RCC 7860 (cell line): ENCODE measurements at regions not wholly inside any gene's neighbourhood (a gene's known extent, or its start where the extent isn't known, plus 50 kb on each side); places are given as distances from the start of the nearest gene placed in this dataset.
"Not testable (repeated sequence)": the region's sequence is repeated elsewhere in the genome, so short reads cannot be mapped to it uniquely, and the experiment has no call there.

Experiments used
- DNase-seq: peaks from one replicate; pipeline ENCODE4 v3.0.0-alpha.2; 2015; ENCODE audit warnings: low spot score
- FAIRE-seq: peaks from 2 replicates; lab custom pipeline; 2012; peaks lifted over from hg19 to GRCh38; lab: Jason Lieb, UNC

DNA sequence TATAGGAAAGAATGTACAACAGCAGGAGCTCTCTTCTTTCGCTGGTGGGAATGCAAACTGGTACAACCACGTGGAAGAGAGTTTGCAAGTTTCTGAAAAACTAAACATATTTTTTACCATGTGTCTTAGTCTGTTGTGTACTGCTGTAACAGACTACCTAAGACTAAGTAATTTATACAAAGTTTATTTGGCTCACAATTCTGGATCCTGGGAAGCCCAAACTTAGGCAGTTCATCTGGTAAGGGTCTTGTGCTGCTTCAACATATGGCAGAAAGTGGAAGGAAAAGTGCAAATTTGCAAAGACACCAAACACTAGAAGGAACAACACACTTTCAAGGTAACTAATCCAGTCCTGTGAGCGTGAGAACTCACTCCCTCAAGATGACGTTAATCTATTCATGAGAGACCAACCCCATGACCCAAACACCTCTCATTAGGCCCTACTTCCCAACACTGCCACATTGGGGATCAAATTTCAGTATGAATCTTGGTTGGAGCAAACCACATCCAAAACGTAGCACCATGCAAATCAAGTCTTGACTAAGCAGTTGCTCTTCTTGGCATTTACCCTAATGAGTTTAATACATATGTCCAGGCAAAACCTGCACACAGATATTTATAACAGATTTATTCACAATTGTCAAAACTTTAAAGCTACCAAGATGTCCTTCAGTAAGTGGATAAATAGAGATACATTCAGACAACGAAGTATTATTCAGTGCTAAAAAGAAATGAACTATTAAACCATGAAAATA lies 481.9 kb upstream of the FOXG1 start:
- DNase-seq (no peak), FAIRE-seq (no peak)

DNA sequence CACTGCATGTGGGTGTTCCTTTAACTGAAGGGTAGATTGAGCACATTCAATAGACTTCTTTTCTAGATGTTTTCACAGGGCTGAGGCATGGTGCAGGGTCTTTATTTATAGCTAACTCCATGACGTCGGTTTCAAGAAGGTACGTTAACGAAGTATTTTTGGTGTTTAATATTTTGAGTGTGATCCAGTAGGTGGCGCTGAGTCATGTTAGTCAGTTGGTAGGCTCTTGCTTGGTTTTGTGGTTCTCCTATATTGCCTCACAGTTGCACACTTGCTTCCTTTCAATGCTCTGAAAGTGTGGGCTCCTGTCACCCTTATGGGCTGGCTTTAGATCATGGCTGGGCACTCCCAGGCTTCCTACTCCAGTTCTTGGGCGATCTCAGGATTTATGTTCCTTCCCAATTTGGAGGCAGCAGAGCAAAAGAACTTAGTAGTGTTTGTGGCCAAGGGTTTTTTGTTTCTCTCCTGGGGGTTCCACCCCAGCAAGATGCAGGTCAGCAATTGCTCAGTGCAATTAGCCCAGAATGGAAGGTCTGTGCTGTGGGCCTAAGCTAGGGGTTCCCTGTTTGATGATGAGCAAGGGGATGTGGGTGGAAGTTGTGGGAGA lies 471.6 kb upstream of the FOXG1 start:
- peak; percentile 5 for DNase-seq
- FAIRE-seq = no peak

DNA sequence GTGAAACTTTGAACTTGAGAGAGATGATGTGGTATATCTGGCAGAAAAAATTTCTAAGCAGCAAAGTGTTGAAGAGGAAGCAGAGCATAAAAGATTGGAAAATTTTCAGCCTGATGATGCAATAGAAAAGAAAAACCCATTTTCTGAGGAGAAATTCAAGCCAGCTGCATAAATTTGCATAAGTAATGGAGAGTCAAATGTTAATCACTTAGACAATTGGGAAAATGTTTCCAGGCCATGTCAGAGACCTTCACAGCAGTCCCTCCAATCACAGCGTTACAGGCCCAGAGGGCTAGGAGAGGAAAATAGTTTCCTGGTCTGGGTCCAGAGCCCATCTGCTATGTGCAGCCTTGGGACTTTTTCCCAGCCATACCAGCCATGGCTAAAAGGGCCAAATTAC lies 469.0 kb upstream of the FOXG1 start:
- no peak for DNase-seq
- FAIRE-seq = no peak

DNA sequence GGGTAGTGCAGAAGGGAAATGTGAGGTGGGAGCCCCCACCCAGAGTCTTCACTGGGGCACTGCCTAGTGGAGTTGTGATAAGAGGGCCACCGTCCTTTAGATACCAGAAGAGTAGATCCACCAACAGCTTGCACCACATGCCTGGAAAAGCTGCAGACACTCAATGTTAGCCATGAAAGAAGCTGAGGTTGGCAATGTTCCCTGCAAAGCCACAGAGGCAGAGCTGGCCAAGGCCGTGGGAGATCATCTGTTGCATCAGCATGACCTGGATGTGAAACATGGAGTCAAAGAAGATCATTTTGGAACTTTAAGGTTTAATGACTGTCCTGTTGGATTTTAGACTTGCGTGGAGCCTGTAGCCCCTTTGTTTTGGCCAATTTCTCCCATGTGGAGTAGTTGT lies 468.4 kb upstream of the FOXG1 start:
- no peak for DNase-seq
- no peak for FAIRE-seq

DNA sequence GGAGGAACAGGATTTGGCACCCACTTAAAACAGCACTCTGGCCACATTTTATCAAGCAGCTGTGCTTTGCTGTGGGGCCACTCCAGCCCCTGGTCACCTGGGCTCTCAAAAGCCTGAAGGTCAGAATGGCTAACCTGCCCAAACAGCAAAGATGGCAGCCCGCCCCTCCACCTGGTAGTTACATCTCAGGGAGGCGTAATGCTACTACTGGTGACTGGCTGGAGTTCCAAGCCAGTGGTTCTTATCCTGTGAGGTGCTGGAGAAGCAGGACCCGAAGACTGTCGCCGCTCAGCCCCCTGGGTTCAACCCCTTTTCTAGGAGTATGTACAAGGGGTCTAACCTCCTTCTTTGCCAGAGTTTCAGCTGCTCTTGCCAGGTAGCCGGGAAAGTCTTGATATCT lies 467.4 kb upstream of the FOXG1 start:
- no peak for FAIRE-seq

DNA sequence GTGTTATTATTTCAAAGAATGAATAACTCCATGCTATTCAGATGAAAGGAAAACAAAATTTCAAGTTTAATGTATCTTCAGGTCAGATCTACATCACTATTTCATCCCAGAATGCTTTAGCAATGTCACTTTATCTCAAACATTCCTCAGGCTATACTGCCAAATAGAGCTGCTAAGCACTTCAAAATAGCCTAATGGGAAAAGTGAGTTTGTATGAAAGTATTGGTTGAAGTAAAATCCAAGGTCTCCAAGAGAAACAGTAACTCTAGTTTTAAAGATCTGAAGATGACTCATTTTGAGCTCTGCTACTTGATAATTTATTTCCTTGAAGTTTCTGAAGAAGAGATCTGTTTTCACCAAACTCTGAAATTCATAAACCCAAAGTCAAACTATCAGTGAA lies 466.2 kb upstream of the FOXG1 start:
- DNase-seq = no peak
- FAIRE-seq = no peak

More for the DNA sequence above, 467.4 kb upstream of the FOXG1 start:
- DNase-seq = no peak

DNA sequence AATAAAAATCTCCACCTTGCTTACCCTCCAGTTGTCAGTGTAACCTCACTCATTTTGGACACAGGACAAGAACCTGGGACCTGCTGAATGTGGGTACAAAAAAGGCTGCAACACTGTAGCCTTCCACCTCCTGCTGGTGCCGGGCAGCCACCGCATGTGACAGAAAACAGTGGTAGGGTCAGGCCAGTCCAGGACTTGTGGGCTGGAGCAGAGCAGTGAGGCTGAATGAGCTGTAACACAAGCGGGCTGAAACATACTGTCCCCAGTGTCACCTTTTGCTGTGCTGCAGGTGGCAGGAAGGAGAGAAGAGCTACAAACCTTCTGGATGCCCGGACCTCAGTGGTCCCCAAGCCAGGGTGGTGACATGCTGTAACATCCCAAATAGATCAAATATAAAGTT lies 465.4 kb upstream of the FOXG1 start:
- no peak for FAIRE-seq

DNA sequence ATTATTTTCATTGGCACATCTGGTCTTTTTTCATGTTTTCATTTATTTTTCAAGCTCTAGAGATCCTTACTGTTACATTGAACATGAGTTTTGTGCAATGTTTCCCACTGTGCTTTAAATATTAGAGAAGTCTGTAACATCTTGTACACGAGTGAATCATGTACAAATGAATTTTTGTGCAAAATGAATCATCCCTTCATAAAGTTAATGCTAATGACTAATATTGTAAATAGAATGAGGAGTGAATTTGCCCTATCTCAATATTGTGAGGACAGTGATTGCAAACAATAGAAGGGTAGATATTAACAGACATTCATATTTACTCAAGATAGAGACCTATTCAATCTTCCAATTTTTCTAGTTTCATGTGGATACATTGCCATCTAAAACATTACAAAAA lies 463.3 kb upstream of the FOXG1 start:
- no peak for FAIRE-seq
- no peak for DNase-seq

More for the DNA sequence above, 465.4 kb upstream of the FOXG1 start:
- no peak for DNase-seq

DNA sequence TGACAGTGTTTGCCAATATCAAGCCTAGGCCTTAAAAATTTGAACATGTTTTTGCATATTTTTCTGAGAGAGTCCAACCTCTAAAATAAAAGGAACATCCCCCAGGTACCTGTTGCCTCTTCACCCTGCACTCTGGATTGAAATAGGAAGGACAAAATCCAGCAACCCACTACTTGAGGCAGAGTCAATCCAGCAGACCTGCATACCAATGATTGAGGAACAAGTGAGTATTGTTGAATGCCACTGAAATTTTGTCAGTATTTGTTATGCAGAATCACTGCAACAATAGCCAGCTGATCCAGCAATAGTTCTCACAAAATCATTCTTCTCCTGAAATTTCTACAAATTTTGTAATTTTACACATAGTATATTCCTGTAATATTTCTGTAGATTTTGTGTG lies 460.6 kb upstream of the FOXG1 start:
- DNase-seq = no peak
- FAIRE-seq = no peak

DNA sequence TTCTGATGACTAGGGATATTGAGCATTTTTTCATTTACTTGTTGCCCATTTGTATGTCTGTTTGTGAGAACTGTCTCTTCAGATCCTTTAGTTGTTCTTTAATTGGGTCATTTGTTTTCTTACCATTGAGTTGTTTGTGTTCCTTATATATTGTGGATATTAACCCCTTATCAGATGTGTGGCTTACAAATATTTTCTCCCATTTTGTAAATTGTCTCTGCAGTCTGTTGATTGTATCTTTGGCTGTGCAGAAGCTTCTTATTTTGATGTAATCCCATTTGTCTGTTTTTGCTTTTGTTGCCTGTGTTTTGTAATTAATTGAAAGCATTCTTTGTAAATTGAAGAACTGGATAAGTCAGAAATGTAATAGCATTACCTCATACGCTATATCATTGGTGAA lies 459.1 kb upstream of the FOXG1 start:
- DNase-seq = no peak
- FAIRE-seq = no peak

DNA sequence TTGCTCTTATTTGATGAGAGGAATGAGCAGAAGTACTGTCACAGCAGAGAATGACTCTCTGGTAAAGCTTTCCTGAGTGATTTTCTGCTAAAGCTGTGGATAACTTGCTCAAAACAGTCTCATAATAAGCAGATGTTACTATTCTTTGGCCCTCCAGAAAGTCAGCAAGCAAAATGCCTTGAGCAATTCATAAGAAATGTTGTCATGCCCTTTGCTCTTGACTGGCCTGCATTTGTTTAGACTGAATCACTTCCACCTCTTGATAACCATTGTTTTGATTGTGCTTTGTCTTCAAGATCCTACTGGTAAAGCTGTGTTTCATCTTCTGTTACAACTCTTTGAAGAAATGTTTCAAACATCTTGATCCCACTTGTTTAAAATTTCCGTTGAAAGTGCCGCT lies 457.9 kb upstream of the FOXG1 start:
- FAIRE-seq (no peak), DNase-seq (no peak)

DNA sequence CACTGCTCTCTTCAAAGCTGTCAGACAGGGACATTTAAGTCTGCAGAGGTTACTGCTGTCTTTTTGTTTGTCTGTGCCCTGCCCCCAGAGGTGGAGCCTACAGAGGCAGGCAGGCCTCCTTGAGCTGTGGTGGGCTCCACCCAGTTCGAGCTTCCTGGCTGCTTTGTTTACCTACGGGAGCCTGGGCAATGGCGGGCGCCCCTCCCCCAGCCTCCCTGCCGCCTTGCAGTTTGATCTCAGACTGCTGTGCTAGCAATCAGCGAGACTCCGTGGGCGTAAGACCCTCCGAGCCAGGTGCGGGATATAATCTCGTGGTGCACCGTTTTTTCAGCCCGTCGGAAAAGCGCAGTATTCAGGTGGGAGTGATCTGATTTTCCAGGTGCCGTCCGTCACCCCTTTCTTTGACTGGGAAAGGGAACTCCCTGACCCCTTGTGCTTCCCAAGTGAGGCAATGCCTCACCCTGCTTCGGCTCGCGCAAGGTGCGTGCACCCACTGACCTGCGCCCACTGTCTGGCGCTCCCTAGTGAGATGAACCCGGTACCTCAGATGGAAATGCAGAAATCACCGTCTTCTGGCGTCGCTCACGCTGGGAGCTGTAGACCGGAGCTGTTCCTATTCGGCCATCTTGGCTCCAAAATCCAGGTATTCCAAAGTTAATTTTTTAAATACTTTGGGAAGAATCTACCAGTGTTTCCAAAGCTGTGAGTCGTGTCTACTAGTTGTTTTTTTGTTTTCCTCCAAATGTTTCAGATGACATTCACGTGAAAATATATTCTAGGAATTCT lies 448.5 kb upstream of the FOXG1 start:
- not testable (repeated sequence) for FAIRE-seq, DNase-seq

DNA sequence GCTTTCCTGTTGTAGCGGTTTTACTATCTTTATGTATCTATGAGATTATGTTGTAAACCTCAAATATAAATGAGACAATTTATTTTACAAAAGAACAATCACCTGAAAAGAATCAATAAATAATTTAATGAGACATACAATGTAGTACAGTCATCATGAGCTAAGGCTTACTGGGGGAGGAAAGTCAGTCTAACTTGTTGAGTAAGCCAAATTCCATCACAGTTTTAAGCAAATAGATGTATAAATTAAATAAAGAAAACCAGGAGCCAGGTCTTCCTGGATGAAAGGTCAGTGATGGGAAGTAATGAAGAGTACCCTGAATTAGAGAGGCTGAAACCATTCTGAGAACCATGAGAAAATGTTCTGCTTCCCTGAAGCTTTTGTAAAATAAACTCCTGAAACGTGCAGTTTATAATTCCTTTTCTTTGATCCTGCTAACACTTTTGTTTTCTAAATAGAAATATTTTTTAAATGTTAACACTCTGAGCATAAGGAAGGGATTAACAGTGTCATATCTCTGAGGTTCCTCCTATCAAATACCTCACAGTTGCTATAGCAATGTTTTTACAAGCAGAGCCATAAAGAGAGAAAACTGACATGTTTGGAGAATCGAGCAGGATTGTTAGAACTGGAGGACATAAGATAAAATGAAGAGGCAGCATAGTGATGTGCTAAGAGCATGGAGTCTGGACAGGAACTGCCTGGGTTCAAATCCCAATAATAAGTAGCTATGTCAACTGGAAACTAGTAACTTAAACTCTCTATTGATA lies 444.9 kb upstream of the FOXG1 start:
- no peak for FAIRE-seq
- DNase-seq = no peak

DNA sequence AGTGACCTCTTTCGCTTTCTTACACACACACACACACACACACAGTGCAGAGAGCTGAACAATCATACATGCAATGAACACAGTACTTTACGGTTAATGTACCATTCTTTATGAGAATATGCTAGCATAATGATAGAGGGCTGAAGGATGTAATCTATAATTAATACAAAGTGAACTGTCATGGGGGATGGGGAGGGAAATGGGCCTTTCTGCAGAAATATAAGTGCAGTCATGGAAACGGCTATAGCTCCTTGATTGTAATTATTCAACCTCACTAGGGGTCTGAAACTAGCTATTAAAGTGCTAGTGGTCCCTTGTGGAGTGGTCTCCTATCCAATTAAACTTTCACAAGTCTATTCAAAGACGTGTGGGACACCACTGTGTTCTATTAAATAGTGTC lies 443.2 kb upstream of the FOXG1 start:
- no peak for DNase-seq
- FAIRE-seq = no peak

DNA sequence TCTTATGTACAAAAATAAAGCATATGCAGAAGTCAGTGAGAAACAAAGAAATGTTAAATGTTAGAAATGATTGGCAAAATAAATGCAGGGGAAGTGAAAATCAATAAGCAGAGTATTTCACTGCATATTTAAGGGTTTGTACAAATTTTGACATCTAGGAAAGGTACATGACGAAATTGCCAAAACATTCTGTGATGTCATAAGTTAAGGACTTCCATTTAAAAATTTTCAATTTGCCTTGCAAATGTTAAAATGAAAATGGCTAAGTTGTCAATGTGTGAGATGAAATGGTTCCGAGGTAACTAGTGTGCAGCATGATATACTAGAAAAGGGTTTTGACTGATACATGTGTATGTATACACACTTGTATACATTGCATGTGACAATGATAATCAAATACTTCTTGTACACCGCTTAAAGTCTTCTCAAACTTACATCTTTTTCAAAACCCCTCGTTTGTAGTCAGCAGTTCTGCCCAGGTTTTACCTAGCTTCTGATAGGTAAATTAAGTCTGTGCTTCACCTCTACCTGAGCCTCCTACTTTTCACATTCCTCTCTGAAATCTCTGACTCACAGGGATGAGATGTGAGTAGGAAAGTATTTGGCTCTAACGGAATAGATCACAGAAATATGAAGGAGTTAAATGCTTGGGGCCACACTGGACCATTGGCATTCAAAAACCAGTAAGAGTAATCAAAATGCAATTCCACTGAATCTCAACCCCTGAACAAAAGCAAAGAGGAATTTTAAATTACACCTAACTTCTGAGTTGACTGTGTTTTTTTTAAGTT lies 442.4 kb upstream of the FOXG1 start:
- DNase-seq = no peak
- FAIRE-seq = no peak

DNA sequence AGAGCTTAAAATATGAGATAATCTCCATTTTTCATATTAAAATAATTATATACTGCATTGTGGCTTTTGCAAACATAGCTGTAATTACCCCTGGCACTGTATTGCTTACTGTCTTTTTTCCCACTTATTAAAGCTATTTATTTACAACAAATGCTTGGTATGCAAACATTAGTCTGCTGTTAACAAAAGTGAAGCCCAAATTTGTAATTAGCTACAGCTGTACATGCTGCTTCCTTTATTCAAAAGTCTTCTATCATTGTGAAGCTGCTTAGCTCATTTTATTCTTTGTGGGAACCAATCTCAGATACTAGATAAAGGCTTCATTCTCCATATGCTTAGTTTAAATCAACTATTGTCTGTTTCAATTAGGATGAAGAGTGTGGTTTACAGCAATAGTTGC lies 425.8 kb upstream of the FOXG1 start:
- FAIRE-seq (no peak), DNase-seq (no peak)

DNA sequence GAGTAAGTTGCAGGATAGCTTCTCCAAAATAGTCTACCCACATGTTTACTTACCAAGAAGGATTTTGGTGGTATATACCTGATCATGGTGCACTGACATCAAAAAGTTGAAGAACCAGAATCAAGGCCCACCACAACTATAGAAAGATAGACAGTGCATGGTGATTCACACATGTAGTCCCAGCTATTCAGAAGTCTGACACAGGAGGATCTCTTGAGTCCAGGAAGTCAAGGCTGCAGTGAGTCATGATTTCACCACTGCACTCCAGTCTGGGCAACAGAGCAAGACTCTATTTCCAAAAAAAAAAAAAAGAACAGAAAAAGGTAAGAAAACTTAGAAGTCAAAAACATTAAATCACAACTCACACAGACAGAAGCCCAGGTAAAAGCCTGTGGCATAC lies 422.2 kb upstream of the FOXG1 start:
- no peak for FAIRE-seq
- DNase-seq = no peak

DNA sequence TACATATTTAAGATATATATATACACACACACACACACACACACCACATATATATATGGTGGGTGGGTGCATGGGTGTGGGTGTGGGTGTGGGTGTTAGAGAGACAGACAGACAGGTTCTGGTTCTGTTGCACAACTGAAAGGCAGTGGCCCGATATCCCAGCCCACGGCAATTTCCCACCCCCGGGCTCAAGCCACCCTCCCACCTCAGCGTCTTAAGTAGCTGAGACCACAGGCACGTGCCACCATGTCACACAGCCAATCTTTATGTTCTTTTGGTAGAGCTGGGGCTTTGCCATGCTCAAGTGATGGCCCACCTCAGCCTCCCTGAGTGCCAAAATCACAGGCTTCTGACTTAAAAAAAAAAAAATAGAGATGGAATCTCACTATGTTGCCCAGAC lies 417.8 kb upstream of the FOXG1 start:
- DNase-seq (no peak), FAIRE-seq (no peak)

DNA sequence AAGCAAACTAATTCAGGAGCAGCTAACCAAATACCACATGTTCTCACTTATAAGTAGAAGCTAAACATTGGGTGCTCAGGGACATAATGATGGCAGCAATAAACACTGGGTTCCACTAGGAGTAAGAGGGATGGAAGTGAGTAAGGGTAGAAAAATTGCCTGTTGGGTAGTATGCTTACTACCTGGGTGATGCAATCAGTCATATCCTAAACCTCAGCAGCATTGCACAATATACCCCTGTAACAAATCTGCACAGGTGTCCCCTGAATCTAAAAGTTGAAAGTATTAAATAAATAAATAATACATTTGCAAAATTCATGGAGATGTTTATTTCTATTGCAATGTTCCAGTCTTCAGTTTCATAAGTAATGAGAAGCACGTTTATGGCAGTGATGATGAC lies 409.8 kb upstream of the FOXG1 start:
- no peak for FAIRE-seq

DNA sequence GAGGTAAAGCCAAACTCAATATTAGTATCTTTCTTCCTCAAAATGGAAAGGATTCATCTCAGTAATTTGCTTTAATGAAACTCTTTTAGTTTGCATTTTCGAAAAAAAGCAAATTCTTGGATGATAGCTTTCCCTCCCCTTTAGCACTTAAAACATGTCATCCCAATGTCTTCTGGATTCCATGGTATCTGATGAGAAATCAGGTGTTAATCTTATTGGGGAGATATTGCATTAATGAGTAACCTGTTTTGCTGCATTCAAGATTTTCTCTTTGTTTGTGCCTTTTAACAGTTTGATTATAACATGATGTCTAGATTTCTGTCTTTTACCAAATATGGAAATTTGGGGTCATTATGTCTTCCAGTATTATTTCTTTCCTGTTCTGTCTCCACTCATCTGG lies 405.1 kb upstream of the FOXG1 start:
- DNase-seq (no peak), FAIRE-seq (no peak)

More for the DNA sequence above, 409.8 kb upstream of the FOXG1 start:
- no peak for DNase-seq
